A673 (cell line): ENCODE measurements at regions not wholly inside any gene's neighbourhood (a gene's known extent, or its start where the extent isn't known, plus 50 kb on each side); places are given as distances from the start of the nearest gene placed in this dataset.

Source experiments
- EZH2 ChIP-seq: fragments of 200-600 bp; sonication (generic); IDR thresholded peaks from 2 replicates; pipeline ENCODE4 v1.6.1; 2017; ENCODE audit warnings: borderline replicate concordance, low read depth, mild to moderate bottlenecking, mixed read lengths, antibody characterized with exemption, low read length; ENCODE audit not compliant: poor library complexity, severe bottlenecking
- TF ChIP-seq, protein P1 (sequence below): fragments of 300-800, 200-600 bp; sonication (generic); conservative IDR thresholded peaks from 2 replicates; pipeline ENCODE4 v1.5.1; 2017; ENCODE audit warnings: low read depth, mild to moderate bottlenecking, antibody characterized with exemption, low read length, moderate library complexity, mixed read lengths

- TF ChIP-seq, protein P1, sequence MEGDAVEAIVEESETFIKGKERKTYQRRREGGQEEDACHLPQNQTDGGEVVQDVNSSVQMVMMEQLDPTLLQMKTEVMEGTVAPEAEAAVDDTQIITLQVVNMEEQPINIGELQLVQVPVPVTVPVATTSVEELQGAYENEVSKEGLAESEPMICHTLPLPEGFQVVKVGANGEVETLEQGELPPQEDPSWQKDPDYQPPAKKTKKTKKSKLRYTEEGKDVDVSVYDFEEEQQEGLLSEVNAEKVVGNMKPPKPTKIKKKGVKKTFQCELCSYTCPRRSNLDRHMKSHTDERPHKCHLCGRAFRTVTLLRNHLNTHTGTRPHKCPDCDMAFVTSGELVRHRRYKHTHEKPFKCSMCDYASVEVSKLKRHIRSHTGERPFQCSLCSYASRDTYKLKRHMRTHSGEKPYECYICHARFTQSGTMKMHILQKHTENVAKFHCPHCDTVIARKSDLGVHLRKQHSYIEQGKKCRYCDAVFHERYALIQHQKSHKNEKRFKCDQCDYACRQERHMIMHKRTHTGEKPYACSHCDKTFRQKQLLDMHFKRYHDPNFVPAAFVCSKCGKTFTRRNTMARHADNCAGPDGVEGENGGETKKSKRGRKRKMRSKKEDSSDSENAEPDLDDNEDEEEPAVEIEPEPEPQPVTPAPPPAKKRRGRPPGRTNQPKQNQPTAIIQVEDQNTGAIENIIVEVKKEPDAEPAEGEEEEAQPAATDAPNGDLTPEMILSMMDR = no peak
- no peak for TF ChIP-seq EZH2
Measured at GRCh38 chr9:21687351-21687750, 115.1 kb upstream of the MTAP start.
